Psoas muscle (tissue), 7 donors: ENCODE measurements at regions not wholly inside any gene's neighbourhood (a gene's known extent, or its start where the extent isn't known, plus 50 kb on each side); places are given as distances from the start of the nearest gene placed in this dataset.

ENCODE experiments used
- ATAC-seq, 4 donors: fragments of 200-7000 bp; cut with Tn5 transposase; one replicate each; pipeline ENCODE4 v1.9.1; 2020; ENCODE audit warnings: moderate library complexity in 3 of 4, mild to moderate bottlenecking in 2 of 4
- DNase-seq, 2 donors: peaks; one replicate each; pipeline ENCODE4 v3.0.0-alpha.2; 2020
- H3K27ac ChIP-seq: fragments of 200-600 bp; one replicate; pipeline ENCODE4 v1.8.0; 2022
- H3K27me3 ChIP-seq, 3 donors: fragments of 200-600 bp in 1 of 3; one replicate each; pipeline versions ENCODE4 v1.6.1 to v1.8.0; 2013 to 2022; ENCODE audit warnings: low read length in 2 of 3, mild to moderate bottlenecking in 2 of 3, moderate library complexity in 1 of 3; ENCODE audit not compliant: insufficient read depth in 3 of 3
- H3K36me3 ChIP-seq, 2 donors: fragments of 200-600 bp in 1 of 2; one replicate each; pipeline versions ENCODE4 v1.6.1 to v1.8.0; 2013 to 2022; ENCODE audit warnings: low read depth in 1 of 2, mild to moderate bottlenecking in 1 of 2, moderate library complexity in 1 of 2; ENCODE audit not compliant: insufficient read depth in 1 of 2
- H3K4me1 ChIP-seq: fragments of 200-600 bp; one replicate; pipeline ENCODE4 v1.8.0; 2022
- H3K4me3 ChIP-seq: fragments of 200-600 bp; one replicate; pipeline ENCODE4 v1.8.0; 2022; ENCODE audit warnings: mild to moderate bottlenecking
- H3K9me3 ChIP-seq: fragments of 200-600 bp; one replicate; pipeline ENCODE4 v1.8.0; 2022
- WGBS, 3 donors: extraction: QIAGEN DNeasy Blood & Tissue Kit; methylation state at CpG; one replicate each; pipeline versions ENCODE4 v1.1.6 to v1.1.7; 2013; 5-methylcytosine and 5-hydroxymethylcytosine counted together
- intact Hi-C, 2 donors: fragments of 100-400 bp; cut with DNase I; formaldehyde crosslinking; loops; one replicate each; pipeline versions ENCODE4 v1.11.0 to v1.14.2; 2022
- TF ChIP-seq, protein P1 (sequence below): fragments of 200-600 bp; IDR thresholded peaks from one replicate; pipeline ENCODE4 v1.8.0; 2022; ENCODE audit warnings: antibody characterized with exemption
- donor health status: healthy with polysubstance abuse.
- donor health status: DM: no; HTN: no; CAD: no; lungs with moderate emphysema.
- donor health status: Bipolar disorder and iron deficiency.
- donor health status: healthy.
- donor health status: DM: yes; HTN: yes; CAD: no.
- donor health status: DM: no; HTN: no; CAD: no.
- donor health status: DM: yes; HTN: yes; CAD: no.

DNA sequence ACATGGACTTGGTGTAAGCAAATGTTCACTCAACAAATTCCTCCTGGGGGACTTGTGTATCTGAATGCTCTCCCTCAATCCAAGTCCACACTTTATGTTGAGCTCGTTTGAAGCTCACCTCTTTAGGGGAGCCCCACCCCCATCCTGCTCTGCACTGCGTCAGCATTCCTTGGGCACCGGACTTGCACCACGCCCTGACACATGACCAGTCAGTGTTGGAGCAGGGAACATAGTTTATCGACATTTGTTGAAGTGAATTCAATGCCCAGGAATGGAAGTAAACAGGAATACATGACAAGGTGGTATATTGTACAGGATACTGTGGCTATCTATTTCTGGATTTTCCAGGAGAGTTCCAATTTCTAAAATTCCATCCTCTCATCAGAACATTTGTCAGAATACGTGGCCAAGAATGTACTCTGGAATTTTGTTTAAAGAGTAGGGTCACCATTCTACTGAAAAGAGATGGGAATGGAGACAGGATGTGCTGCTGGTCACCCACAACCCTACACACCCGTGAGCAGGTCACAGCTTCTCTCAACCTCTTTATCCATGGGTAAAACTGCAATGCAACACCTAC, 60.0 kb upstream of the LNX1 start:
- no peaks in the 10 kb centered on the region for H3K27me3 ChIP-seq
- H3K9me3 ChIP-seq, result no peaks in the 10 kb centered on the region
- intact Hi-C loops, result no loop called here
- H3K4me1 ChIP-seq, result no peaks in the 10 kb centered on the region
- H3K36me3 ChIP-seq, result no peaks in the 10 kb centered on the region
- H3K4me3 ChIP-seq, result peak overlapping the region; percentile 36
- peak in 1 of 4 donors; percentile 55 for ATAC-seq
- no peak for DNase-seq
- 32 to 43% (median 41%) methylated on average over 7 of the region's 7 CpGs for WGBS, 3 donors
- H3K27ac ChIP-seq, result no peak overlapping the region
- TF ChIP-seq, protein P1, sequence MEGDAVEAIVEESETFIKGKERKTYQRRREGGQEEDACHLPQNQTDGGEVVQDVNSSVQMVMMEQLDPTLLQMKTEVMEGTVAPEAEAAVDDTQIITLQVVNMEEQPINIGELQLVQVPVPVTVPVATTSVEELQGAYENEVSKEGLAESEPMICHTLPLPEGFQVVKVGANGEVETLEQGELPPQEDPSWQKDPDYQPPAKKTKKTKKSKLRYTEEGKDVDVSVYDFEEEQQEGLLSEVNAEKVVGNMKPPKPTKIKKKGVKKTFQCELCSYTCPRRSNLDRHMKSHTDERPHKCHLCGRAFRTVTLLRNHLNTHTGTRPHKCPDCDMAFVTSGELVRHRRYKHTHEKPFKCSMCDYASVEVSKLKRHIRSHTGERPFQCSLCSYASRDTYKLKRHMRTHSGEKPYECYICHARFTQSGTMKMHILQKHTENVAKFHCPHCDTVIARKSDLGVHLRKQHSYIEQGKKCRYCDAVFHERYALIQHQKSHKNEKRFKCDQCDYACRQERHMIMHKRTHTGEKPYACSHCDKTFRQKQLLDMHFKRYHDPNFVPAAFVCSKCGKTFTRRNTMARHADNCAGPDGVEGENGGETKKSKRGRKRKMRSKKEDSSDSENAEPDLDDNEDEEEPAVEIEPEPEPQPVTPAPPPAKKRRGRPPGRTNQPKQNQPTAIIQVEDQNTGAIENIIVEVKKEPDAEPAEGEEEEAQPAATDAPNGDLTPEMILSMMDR, result no peak

DNA sequence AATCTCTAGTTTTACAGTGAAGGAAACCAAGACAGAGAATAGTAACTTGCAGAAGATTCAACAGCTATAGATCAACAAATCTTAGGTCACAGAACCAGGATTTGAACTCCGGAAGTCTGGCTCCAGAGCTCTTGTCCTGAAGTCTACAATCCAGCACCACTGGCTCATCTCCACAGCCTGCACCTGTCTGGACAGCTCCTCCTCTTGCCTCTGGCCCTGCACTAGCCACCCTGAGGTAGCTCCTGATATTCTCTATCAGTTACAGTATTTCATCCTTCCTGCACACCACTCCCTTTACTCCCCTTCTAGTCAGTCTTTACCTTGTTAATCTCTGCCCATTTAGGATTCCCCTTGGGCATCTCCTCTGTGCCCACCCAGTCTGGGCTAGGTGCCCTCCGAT, 58.1 kb upstream of the LNX1 start:
- ATAC-seq (no peak), DNase-seq (no peak)
- Histone ChIP-seq H3K4me1 (no peaks in the 10 kb centered on the region), H3K36me3 (no peaks in the 10 kb centered on the region), H3K4me3 (peak overlapping the region; percentile 33), H3K27me3 (no peaks in the 10 kb centered on the region), H3K9me3 (no peaks in the 10 kb centered on the region), H3K27ac (no peak overlapping the region)
- TF ChIP-seq, protein P1, result no peak
- 33 to 75% (median 67%) methylated on average over 2 of the region's 2 CpGs for WGBS, 3 donors
- intact Hi-C loops, result no loop called here

DNA sequence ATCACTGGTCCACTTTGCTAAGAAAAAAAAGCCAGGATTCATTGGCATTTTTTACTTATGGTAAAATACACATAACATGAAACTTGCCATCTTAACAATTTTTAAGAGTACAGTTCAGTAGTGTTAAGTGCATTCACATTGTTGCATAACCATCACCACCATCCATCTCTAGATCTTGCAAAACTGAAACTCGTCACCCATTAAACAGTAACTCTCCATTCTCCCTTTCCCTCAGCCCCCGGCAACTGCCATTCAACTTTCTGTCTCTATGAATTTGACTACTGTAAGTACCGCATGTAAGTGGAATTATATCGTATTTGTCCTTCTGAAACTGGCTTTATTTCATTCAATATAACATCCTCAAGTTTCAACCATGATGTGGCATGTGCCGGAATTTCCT, 56.3 kb upstream of the LNX1 start:
- Histone ChIP-seq H3K9me3 (no peaks in the 10 kb centered on the region), H3K4me3 (no peak overlapping the region), H3K4me1 (no peaks in the 10 kb centered on the region), H3K27ac (no peak overlapping the region), H3K36me3 (no peaks in the 10 kb centered on the region), H3K27me3 (no peaks in the 10 kb centered on the region)
- intact Hi-C loops, result no loop called here
- TF ChIP-seq, protein P1, result no peak
- WGBS, 3 donors, result 78 to 91% (median 90%) methylated on average over 5 of the region's 5 CpGs
- DNase-seq (no peak), ATAC-seq (no peak)

DNA sequence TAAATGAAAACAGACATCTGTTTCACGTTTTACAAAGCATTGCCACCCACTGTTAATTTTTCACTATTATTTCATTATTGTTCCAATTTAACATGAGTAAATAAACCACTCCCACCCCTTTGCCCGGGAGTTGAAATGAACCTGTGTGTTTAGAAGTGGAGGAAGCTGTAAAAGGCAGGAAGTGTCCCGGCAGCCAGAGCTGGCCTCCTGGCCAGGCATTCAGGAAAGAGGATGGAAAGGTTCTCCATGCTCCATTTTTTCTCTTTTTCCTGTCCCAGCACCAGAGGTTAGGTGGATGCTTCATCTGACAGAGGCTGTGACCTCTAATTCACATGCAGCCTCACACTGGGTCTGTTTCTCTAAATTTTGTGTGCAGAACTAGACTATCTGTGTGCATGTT, 55.5 kb upstream of the LNX1 start:
- no peaks in the 10 kb centered on the region for H3K4me1 ChIP-seq
- no peak for ATAC-seq
- WGBS, 3 donors, result 25 to 31% (median 30%) methylated on average over 3 of the region's 3 CpGs
- TF ChIP-seq, protein P1, result no peak
- intact Hi-C loops, result no loop called here
- no peak overlapping the region for H3K4me3 ChIP-seq
- H3K27me3 ChIP-seq, result no peaks in the 10 kb centered on the region
- no peak for DNase-seq
- no peaks in the 10 kb centered on the region for H3K36me3 ChIP-seq
- H3K9me3 ChIP-seq, result no peaks in the 10 kb centered on the region
- no peak overlapping the region for H3K27ac ChIP-seq

DNA sequence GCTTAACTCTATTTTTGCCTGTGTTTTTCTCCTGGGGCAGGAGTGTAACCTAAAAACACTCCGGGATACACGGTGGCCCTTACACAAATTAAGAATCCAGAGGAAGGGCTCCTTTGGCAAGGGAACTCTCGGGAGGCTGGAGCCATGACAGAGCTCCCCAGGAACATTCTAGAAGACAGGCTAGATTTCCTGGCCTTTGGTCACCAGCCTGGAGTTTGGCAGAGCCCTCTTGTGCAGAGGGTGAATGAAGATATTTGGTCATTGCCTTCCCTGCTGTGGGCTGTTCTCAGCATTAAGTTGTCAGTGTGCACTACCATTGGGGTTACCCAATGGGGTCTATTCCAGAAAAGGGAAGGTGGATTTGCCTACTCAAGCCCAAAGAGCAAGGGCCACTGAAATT, 53.8 kb upstream of the LNX1 start:
- WGBS, 3 donors, result 35 to 56% (median 42%) methylated on average over 3 of the region's 3 CpGs
- Histone ChIP-seq H3K27me3 (no peaks in the 10 kb centered on the region), H3K4me3 (no peak overlapping the region), H3K4me1 (no peaks in the 10 kb centered on the region), H3K27ac (no peak overlapping the region), H3K9me3 (no peaks in the 10 kb centered on the region), H3K36me3 (no peaks in the 10 kb centered on the region)
- DNase-seq, result no peak
- TF ChIP-seq, protein P1, result no peak
- ATAC-seq, result no peak
- intact Hi-C loops, result no loop called here
